Lung (tissue), 11 donors: ENCODE measurements at regions not wholly inside any gene's neighbourhood (a gene's known extent, or its start where the extent isn't known, plus 50 kb on each side); places are given as distances from the start of the nearest gene placed in this dataset.

Experiments
- ATAC-seq: fragments of 200-7000 bp; cut with Tn5 transposase; one replicate; pipeline ENCODE4 v1.9.1; 2020; ENCODE audit warnings: moderate number of reproducible peaks; ENCODE audit not compliant: insufficient read depth, low FRiP score
- DNase-seq, 3 donors: peaks; one replicate each; pipeline ENCODE4 v3.0.0-alpha.2; 2013 to 2017
- H3K27ac ChIP-seq, 2 donors: one replicate each; pipeline ENCODE4 v1.5.1; 2013; ENCODE audit warnings: mild to moderate bottlenecking in 2 of 2, moderate library complexity in 2 of 2, control low read depth in 1 of 2, inconsistent platforms in 1 of 2, low read depth in 1 of 2, low read length in 1 of 2
- H3K27me3 ChIP-seq, 3 donors: one replicate each; pipeline ENCODE4 v1.5.1; 2013; ENCODE audit warnings: low read length in 2 of 3; ENCODE audit not compliant: control insufficient read depth in 3 of 3, insufficient read depth in 3 of 3
- H3K36me3 ChIP-seq, 4 donors: one replicate each; pipeline ENCODE4 v1.5.1; 2013; ENCODE audit warnings: low read length in 4 of 4, mild to moderate bottlenecking in 1 of 4, moderate library complexity in 1 of 4; ENCODE audit not compliant: control insufficient read depth in 4 of 4, insufficient read depth in 4 of 4
- H3K4me1 ChIP-seq, 5 donors: one replicate each; pipeline ENCODE4 v1.5.1; 2013; ENCODE audit warnings: low read length in 5 of 5, mild to moderate bottlenecking in 2 of 5, moderate library complexity in 1 of 5; ENCODE audit not compliant: control insufficient read depth in 5 of 5, insufficient read depth in 5 of 5
- H3K4me3 ChIP-seq: one replicate; pipeline ENCODE4 v1.5.1; 2013; ENCODE audit warnings: mild to moderate bottlenecking, control low read depth, moderate library complexity
- H3K9ac ChIP-seq, 2 donors: one replicate each; pipeline ENCODE4 v1.5.1; 2013; ENCODE audit warnings: low read length in 2 of 2, control low read depth in 1 of 2; ENCODE audit not compliant: insufficient read depth in 1 of 2
- H3K9me3 ChIP-seq, 4 donors: one replicate each; pipeline ENCODE4 v1.5.1; 2013; ENCODE audit warnings: low read length in 3 of 4, mild to moderate bottlenecking in 1 of 4, moderate library complexity in 1 of 4; ENCODE audit not compliant: control insufficient read depth in 4 of 4, insufficient read depth in 3 of 4
- WGBS, 2 donors: extraction: QIAGEN DNeasy Blood & Tissue Kit; methylation state at CpG; one replicate each; pipeline ENCODE4 v1.1.7; 2013; 5-methylcytosine and 5-hydroxymethylcytosine counted together
- TF ChIP-seq, protein P1 (sequence below): IDR thresholded peaks from 2 replicates; pipeline ENCODE4 v1.5.1; 2012; ENCODE audit warnings: mild to moderate bottlenecking; ENCODE audit errors: control extremely low read depth, extremely low read depth
- donor health status: control.
- donor health status: control.
- donor health status: Bipolar disorder and iron deficiency.
- donor health status: healthy.
- donor health status: DM: yes; HTN: yes; CAD: no.

DNA sequence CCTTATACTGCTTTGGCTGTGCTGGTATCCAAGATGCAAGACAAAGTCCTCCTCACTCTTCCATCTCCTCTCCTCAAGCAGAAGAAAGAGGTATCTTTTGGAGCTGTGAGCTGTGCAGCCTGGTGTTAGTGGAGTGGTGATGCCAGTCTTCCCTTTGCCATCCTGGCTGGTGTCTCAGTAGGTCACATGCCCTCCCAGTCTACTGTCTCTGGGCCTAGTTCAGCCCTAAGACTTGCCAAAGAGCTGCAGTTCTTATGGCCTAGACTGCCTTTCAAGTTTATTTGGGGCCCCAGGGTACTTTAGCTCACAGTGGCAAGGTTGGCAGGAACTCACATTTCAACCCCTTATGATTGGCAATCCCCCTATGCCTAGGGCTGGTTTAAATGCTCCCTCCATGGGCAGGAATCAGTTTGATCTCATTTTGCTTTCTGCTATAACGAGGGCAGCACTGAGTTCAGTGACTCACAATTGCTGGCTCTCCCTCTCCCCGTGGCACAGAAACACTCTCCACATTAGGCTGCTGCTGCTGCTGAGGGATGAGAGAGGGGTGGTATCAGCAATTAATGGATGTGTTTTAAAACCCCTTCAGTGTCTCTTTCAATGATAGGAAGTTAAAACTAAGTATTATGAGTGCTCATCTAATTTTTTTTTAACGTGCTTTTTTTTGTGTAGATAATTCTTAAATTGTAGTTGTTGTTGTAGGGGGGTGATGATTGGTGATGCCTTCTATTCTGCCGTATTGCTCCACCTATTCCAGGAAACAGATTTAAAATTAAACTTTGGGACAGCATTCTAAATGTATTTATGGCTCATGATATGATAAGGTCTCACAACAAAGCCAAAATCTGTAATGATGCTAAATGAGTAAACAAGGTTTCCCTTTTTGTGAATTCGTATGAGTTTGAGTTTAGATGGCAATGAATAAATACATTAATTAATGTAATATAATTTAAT is 1295.0 kb downstream of the JRKL start:
- no peak for ATAC-seq
- no peak for DNase-seq
- H3K9ac ChIP-seq, result no peak overlapping the region
- H3K4me3 ChIP-seq, result no peak overlapping the region
- TF ChIP-seq, protein P1, sequence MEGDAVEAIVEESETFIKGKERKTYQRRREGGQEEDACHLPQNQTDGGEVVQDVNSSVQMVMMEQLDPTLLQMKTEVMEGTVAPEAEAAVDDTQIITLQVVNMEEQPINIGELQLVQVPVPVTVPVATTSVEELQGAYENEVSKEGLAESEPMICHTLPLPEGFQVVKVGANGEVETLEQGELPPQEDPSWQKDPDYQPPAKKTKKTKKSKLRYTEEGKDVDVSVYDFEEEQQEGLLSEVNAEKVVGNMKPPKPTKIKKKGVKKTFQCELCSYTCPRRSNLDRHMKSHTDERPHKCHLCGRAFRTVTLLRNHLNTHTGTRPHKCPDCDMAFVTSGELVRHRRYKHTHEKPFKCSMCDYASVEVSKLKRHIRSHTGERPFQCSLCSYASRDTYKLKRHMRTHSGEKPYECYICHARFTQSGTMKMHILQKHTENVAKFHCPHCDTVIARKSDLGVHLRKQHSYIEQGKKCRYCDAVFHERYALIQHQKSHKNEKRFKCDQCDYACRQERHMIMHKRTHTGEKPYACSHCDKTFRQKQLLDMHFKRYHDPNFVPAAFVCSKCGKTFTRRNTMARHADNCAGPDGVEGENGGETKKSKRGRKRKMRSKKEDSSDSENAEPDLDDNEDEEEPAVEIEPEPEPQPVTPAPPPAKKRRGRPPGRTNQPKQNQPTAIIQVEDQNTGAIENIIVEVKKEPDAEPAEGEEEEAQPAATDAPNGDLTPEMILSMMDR, result no peak
- no peaks in the 10 kb centered on the region for H3K27me3 ChIP-seq
- no peak overlapping the region for H3K27ac ChIP-seq
- H3K9me3 ChIP-seq, result peaks cover 0 to 8% (median 0%) of the 10 kb centered on the region in 4 donors
- H3K4me1 ChIP-seq, result no peaks in the 10 kb centered on the region
- 81 to 87% methylated on average over 5 of the region's 5 CpGs for WGBS, 2 donors
- no peaks in the 10 kb centered on the region for H3K36me3 ChIP-seq

DNA sequence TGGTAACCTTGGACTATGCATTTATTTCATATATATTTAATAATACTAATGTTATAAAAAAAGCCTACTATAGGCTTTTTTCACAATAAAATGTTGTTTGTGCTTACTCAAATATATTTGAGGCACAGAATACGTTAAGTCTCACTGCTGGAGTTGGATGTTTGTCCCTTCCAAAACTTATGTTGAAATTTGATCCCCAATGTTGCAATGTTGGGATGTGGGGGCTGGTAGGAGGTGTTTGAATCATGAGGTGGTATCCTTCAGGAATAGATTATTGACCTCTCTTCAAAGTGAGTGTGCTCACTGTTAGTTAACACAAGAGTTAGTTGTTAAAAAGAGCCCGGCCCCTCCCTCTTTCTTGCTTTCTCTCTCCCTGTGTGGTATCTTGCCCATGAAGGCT is 1295.9 kb downstream of the JRKL start:
- TF ChIP-seq, protein P1, result no peak
- H3K27me3 ChIP-seq, result no peaks in the 10 kb centered on the region
- peaks cover 0 to 8% (median 0%) of the 10 kb centered on the region in 4 donors for H3K9me3 ChIP-seq
- ATAC-seq (no peak), DNase-seq (peak in 2 of 3 donors; percentile 7 to 53)
- 75 to 79% methylated on average over 2 of the region's 2 CpGs for WGBS, 2 donors
- no peak overlapping the region for H3K4me3 ChIP-seq
- H3K36me3 ChIP-seq, result no peaks in the 10 kb centered on the region
- no peak overlapping the region for H3K9ac ChIP-seq
- H3K4me1 ChIP-seq, result no peaks in the 10 kb centered on the region
- H3K27ac ChIP-seq, result no peak overlapping the region

DNA sequence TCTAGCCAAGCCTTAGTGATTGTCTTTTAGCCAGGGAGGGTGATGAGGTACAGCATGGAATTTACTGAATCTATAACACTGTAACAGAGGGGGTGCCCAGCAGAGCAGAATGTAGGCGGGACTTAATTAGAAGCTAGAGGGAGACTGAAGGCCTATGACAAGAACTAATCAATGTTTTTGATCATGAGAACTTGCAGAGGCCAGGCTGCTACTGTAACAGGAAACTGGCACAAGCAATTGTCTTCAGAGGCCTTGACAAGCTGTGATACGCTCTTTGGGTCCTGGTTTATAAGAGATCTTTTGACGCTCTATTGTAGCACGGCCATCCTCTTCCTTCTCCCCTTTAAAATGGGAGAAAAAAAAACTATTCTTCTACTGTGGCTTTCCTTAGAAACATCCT is 1297.3 kb downstream of the JRKL start:
- Histone ChIP-seq H3K9ac (no peak overlapping the region), H3K36me3 (no peaks in the 10 kb centered on the region), H3K27me3 (no peaks in the 10 kb centered on the region), H3K4me3 (no peak overlapping the region), H3K27ac (no peak overlapping the region), H3K9me3 (peaks cover 0 to 8% (median 0%) of the 10 kb centered on the region in 4 donors), H3K4me1 (no peaks in the 10 kb centered on the region)
- TF ChIP-seq, protein P1, result no peak
- no peak for ATAC-seq
- 86 to 91% methylated on average over 4 of the region's 4 CpGs for WGBS, 2 donors
- DNase-seq, result no peak
